GM12892 (cell line): ENCODE measurements at regions not wholly inside any gene's neighbourhood (a gene's known extent, or its start where the extent isn't known, plus 50 kb on each side); places are given as distances from the start of the nearest gene placed in this dataset.

Source experiments
- POLR2A ChIP-seq: IDR thresholded peaks from 2 replicates; pipeline ENCODE4 v1.6.1; 2011; ENCODE audit warnings: low read depth, low read length, control low read depth
- POLR2AphosphoS5 ChIP-seq: IDR thresholded peaks from 2 replicates; pipeline ENCODE4 v1.6.1; 2011; ENCODE audit warnings: low read depth, low read length, control low read depth

- TF ChIP-seq POLR2A (no peak), POLR2AphosphoS5 (no peak)
Measured at GRCh38 chr2:118473846-118474540, 373.5 kb downstream of the EN1 start.
